CD1c-positive myeloid dendritic cell (primary cell): ENCODE measurements at regions not wholly inside any gene's neighbourhood (a gene's known extent, or its start where the extent isn't known, plus 50 kb on each side); places are given as distances from the start of the nearest gene placed in this dataset.
A peak's percentile ranks its signal among the peaks of the same experiment; 100 is the strongest.
"Not testable (repeated sequence)": the region's sequence is repeated elsewhere in the genome, so short reads cannot be mapped to it uniquely, and the experiment has no call there.

ENCODE experiments used
- DNase-seq: peaks from one replicate; pipeline ENCODE4 v3.0.0-alpha.2; 2016; ENCODE audit errors: extremely low spot score

DNA sequence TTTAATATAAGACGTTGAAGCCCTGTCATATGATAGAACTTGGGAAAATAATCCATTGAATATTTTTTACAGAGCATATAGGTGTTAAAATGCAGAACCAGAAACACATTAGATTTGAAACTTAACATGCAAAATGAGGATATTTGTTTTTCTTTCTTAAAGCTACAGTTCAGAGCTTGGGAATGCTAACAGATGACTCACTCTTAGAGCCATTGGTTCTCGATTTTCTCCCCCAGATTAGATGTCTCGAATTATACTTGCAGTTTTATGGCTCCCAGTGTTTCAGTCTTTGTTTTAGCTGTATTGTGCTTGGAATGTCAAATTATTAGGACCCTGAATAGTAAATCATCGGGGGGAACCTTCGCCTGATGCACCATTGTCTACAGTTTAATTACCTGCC lies 575.7 kb upstream of the ZP4 start:
- DNase-seq, result no peak

DNA sequence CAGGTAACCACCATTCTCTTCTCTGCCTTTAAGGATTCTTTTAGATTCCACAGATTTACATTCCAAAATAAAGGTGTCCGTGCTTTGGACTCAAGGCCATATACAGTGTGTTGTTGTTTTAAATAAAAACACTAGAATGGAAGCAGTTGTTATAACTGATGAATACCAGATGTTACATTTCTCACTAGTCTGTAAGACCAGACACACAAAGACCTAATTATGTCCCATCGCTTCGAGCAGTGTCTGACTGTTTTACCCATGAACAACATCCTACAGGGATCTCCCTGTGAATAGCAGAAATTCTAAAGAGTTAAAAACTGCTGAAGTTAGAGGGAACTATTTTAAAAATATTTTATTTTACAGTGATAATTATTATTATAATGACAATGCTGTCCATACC lies 574.7 kb upstream of the ZP4 start:
- no peak for DNase-seq

DNA sequence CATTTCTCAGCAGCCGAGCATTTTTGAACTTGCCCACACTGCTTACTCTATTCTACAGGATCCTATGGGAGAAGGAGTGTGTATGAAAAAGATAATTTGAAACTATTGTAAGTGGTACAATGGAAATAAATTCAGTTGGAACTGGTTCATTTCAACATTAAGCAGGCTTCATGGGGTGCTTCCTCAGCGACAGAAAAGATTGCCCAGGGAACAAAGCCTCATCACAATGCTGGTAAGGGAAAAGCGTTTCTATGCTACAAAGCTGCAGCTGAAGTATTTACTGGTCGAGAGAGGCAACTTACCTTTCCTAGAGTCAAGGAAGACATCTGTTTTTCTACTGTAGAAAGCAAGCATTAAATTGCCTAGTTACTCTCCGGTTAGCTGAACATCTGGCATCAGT lies 568.2 kb upstream of the ZP4 start:
- DNase-seq, result no peak

DNA sequence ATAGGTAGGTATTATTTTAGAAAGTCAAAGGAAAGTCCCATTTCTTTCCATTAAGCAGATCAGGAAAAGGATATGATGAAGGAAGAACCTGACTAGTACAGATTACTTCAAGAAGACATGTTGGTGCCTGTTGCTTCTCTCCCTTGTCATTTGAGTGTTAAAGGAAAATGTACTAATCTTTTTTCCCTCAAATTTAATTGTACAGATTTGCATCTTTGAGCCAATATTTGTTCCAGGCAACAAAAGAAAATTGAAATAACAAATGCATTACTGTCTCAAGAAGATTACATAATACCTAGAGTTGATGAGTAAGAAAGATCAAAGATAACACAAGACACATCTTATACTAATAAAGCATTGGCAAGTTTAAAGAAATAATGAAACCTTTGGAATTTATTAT lies 566.9 kb upstream of the ZP4 start:
- no peak for DNase-seq

DNA sequence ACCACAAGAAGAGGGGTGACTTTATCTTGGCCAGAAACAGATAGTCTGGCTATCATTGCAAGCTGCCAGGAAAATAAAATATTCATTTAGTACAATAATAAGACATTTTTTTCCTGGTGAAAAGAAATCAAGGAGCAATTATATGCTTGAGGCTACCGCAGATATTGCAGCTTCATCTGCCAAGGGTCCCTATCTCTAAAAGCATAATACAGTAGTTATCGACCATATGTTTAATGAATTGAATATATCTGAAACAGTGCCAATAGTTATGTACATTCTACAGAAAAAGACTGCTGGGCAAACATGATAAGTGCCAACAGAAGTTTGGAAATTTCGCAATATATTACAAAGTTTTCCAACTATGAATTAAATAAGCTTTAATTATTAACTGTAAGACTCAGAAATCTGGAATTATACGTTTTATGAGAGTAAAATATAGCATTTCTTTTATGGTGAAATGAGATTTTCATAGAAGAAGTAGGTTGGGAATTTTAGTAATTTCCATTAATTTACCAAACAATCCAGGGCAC lies 561.1 kb upstream of the ZP4 start:
- no peak for DNase-seq

DNA sequence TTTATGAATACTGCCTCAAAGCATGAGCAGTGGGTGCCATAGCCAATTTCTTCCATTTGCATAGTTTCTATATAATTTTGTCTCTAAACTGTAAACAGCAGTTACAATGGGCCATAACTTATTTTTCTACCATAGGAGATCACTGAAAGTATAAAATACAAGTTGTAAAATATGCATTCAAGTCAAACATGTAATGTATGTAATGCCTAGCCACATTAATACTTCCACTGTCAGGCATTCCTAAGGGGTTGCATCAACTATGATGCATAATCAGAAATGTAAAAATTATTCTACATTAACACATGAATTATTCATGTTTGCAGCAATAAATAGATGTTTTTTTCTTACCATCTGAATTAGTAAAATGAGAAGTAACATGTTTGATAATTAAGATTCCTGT lies 560.3 kb upstream of the ZP4 start:
- DNase-seq, result no peak

DNA sequence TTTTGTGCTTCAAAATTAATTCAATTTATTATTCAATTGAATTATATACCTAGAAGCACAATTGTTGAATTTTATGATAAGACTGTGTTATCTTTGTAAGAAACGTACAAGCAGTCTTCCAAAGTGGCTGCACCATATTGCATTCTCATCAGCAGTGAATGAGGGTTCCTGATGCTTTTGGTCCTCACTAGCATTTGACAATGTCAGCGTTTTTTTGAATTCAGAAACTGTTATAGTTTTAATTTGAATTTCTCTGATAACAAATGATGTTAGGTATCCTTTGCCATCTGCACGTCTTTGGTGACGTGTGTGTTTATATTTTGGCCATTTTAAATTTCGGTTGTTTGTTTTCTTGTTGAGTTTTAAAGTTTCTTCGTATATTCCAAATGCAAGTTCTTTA lies 553.0 kb upstream of the ZP4 start:
- DNase-seq, result no peak

DNA sequence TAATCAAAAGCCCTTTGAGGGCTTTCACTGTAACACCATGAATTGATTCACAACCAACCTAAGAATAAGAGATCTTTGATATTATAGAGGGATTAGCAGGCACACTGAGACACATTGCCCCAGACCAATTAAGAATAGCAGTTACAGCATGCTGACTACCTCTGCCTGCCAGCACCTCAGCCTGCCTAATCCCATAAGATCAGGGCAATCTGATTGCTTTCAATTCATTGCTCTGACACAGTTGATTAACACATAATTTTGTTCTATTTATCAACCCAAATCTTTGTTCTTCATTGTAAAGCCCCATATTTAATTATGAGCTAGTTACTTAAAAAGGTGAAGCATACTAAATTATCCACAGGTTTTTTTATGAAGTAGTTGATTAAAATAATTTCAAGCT lies 548.8 kb upstream of the ZP4 start:
- DNase-seq, result no peak

DNA sequence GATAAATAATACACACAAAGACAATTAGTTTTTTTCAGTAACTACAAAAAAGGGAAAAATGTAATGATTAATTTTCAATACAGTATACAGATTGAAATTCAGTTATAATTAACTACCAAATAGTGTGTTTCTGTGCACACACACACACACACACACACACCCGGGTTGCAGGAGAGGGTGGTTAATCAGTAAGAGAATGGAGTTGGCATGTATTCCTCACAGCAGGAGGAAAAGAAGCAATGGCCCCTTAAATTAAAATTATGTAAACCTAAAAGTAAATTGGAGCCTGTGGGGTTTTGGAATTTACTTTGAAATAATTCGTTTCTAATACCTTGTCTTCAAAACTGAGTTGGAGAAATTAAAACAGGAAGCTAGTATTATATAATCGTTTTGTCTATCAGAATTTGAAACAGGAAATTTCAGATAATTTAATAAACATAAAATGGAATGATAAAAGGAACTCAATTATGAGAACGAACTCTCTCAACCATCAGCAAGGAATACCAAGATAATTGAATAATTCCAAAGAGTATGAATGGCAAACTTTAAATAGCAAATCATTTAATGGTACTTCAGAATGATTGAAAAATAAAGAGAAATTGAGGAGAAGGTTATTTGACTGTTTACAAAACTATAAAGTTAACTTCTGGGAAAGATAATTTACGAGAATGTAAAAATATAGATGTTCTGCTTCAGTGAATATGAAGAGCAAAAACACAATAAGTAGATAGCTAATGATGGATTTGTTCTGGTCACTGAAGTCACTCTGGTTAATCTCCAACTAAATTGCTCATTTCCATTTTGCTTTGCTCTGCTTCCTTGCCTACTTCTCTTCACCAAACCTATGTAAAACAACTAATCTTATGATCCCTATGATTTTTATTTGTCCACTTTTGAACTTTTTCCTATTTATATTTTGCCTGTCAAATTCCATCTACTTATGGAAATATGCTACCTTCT lies 547.9 kb upstream of the ZP4 start:
- DNase-seq, result no peak

DNA sequence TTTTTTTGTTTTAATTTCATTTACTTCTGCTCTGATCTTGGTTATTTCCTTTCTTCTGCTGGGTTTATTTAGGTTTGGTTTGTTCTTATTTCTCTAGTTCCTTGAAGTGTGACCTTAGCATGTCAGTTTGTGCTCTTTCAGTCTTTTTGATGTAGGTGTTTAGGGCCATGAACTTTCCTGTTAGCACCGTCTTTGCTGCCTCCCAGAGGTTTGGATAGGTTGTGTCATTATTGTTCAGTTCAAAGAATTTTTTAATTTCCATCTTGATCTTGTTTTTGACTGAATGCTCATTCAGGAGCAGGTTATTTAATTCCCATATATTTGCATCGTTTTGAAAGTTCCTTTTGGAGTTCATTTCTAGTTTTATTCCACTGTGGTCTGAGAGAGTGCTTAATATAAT lies 539.0 kb upstream of the ZP4 start:
- not testable (repeated sequence) for DNase-seq

DNA sequence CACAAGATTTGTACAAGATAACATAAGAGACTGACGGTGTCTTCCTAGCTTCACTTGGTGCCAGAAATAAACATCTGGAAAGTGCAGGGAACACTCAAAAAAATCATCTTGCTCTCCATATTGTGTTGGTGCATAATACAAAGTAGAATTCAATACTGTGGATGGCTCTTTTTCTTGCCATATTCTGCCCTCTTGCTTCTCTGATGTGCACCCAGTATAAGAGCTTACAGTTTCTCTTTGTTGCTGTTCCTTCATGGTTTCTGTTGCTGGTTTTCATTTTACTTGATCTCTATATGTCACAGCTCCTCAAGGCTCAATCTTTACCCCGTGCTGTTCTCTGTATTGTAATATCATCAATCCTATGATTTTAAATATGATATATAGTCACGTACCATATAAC lies 528.5 kb upstream of the ZP4 start:
- no peak for DNase-seq

DNA sequence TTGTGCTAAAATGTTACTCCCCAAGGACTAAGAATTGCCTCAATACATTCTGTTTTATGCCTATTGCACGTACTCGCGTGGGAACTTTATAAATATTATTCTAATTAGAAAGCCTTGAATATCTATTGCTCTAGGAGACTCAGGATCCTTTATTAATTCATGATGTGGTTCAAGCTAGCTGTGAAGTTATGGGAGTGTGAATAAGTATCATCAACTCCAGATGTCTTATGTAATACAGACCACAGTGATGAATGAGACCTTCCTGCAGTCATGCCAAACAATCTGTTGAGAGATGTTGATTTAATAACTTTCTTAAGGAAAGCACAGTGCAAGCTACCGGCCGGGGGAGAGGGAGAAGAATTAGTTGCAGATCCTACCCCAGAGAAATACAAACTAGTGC lies 519.2 kb upstream of the ZP4 start:
- DNase-seq, result no peak

DNA sequence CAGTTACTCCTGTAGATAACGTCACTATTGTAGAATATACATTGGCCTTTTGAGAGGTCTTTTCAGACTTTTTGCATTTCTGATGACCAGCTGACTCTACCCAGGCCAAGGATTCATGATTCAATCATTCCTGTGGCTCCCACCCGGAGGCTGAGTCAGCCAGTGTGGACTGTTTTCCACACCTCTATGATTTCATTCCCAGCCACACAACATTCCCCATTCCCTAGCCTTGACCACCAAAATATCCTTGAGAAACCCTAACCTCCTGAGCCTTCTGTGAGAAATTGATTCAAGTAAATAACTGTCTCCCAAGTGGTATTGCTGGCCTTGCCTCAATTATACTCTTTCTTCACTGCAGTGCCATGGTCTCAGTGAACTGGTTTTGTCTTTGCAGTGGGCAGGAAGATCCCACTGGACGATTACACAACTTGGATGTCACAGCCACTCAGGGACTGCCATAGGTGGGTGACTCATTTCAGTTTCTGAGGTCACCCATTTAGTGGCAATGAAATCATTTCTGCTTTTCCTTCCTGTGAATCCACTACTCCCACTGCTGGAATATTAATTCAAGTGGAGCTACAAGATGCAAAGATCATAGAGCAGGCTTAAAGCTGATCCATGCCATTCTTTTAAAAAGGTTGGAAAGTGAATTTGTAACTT lies 518.6 kb upstream of the ZP4 start:
- peak; percentile 42 for DNase-seq

DNA sequence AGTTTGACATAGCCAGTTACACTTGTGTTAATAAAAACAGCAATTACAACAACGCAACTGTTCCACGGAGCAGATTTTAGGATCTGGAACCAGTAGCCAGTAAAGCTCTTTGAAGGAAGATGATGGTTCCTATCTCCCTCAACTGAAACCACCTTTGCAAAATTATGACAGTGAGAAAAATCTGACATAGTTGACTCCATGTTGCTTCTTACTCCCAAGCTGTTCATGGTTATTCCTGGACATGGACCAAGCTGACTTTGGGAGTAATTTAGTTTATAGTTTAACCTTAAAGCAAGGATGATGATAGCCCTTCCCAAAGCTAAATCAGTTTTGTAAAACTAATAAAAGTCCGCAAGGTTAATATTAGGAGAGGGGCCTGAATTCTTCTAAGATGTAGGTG lies 518.0 kb upstream of the ZP4 start:
- DNase-seq, result no peak

DNA sequence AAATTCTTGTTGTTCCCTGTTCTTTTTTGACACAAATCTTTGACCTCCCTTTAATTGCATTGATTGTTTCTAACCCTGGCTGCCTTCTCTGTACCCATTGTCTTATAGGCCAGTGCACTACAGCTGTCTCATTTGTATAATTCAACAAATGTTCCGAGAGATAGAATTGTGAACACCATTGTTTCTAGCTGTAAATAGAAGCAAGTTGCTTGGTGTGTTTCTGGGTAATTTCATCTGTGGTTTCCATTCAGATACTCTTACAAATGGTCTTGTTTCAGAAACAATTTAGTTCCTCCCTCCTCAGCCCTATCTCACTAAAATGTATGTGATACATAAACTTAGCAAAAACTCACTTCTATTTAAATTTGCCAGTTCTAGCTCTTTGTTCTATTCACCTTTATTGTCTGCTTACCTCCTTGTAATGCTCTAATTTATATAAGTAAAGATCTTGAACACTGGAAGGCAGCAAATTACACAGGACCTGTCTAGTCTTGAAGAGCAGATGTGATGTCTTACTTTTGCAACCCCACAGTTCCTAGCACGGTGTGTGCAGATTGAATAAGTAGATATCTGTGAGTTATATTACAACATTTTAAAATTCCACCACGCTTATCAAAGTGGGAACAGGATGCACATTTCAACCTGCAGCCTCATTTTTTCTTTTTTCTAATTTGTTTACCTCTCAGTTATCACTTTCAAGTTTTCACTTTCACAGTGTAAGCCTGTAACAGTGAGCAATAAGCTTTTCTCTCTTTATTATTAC lies 515.6 kb upstream of the ZP4 start:
- DNase-seq, result no peak

DNA sequence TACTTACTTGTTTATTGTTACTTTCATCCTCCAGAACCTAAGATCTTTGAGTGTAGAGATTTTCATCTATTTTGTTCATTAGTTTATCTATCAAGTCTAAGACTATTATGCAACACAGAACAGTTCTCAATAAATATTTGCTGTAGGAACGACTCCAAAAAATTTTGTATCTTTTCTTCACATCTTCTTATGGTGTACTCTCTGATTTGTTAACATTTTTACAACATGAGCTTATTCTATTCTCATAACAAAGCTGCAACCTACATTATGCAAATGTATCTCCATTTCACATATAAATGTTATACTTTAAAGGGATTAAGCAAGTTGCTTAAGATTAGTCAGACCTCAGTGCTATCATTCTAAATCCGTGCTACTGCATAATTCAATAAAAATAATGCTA lies 514.2 kb upstream of the ZP4 start:
- no peak for DNase-seq

DNA sequence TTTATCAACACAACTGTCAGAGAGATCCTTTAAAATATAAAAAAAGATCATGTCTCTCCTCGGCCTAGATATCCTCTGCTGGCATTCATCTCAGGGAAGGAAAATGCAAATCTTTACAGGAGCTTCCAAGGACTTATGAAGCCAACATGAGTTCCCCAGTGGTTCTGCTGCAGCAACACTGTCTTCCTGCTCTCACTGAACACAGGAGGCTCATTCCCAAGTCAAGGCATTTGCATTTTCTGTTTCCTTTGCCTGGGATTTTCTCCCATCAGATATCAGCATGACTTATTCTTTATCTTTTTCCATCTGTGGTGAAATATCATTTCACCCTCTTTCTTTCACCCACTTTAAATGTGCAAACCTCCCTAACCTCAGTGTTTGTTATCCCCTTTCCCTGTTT lies 513.8 kb upstream of the ZP4 start:
- no peak for DNase-seq

DNA sequence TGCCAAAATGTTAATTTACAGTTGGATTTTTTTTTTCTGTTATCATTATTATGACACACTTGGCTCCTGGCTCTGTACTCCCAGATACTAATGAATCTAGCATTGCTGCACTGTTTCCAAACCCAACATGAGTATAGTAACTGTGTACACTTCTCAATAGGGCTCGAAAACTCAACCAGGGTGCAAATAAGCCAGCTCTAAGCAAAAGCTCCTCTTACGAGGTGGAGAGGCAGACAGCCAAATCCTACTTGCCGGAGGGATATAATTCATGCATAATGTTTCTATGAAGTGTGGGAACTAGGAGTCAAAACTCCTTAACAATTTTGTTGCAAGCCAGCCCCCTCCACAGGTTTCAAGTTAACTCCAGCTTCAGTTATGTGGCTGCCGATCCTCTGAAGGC lies 510.4 kb upstream of the ZP4 start:
- no peak for DNase-seq

DNA sequence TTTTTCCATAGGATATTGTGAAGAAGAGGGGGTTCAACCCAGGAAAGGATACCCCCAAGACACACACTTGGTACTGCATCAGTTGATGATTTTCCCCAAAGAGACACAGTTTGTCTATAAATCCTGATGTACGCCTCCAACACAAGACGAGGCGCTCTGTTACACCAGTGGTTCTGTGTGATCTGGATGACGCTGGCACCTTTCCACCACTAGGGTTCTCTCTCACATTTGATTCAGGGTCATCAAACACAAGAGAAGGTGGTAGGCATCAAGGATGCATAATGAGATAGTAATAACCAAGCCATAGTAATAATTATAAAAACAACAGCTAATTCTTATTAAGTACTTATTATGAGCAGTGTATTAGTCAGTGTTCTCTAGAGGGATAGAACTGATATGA lies 508.8 kb upstream of the ZP4 start:
- DNase-seq, result no peak

DNA sequence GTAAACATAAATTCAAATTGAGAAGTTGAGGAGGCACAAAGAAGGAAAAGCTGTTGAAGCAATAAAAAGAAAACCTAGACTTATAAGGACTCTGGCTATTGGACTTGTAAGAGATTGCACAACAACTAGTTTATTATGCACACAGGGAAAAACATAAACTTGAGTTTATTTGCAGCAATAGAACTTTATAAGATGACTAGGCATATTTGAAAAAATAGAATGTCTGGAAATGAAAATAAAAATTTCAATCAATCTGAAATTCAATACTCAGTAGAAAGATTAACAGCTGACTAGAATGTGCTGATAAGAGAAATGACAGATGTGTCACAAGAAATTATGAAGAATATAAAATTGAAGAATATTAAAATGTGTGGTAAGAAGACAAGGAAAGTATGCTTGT lies 505.4 kb upstream of the ZP4 start:
- DNase-seq, result no peak

DNA sequence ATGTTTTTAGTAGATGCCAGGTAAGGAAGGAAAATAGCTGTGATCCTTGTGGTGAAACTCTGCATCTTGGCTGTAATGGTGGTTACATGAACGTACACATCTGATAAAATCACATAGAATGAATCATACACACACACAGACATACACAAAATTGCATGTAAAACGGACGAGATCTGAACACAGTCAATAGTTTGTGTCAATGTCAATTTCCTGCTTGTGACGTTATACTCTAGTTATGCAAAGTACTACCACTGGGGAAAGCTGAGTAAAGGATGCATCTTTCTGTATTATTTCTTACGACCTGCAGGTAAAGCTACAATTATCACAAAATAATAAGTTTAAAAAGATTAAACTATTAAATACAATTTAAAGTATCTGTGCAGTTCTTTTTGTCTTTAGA lies 493.7 kb upstream of the ZP4 start:
- DNase-seq, result no peak

DNA sequence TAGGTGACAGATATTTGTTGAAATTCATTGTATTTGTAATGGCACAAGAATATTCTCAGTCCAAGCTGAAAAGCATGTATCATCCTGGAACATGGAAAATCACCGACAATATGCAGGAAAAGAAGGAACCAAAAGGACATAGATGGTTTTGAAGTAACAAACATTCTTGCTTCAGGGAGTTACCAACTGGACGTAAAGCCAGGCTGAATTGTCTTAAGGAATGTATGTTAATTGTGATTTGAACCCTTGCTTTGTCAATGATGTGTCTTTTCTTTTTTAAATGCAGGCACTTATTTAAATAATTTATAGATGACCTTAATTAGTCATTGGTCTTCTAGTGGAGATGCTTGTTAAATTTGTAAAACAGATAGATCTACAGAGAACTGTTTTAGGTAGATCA lies 489.4 kb upstream of the ZP4 start:
- no peak for DNase-seq
